Stimulated activated naive CD8-positive, alpha-beta T cell treated with anti-CD3 and anti-CD28 coated beads, Interleukin-15, amount 100 ng/mL, for 72 hours (primary cell): ENCODE measurements at regions not wholly inside any gene's neighbourhood (a gene's known extent, or its start where the extent isn't known, plus 50 kb on each side); places are given as distances from the start of the nearest gene placed in this dataset.
A peak's percentile ranks its signal among the peaks of the same experiment; 100 is the strongest.

ENCODE experiments used
- ATAC-seq: fragments of 150-1000 bp; cut with Tn5 transposase; 2 replicates; pipeline ENCODE4 v1.10.0; 2021; ENCODE audit warnings: mild to moderate bottlenecking, moderate library complexity
- DNase-seq, 2 donors: peaks; one replicate each; pipeline ENCODE4 v3.0.0; 2021 to 2022
- H3K27ac Mint-ChIP-seq, 2 donors: one replicate each; pipeline ENCODE4 v1.8.0; 2022; ENCODE audit warnings: mild to moderate bottlenecking in 2 of 2, mixed read lengths in 2 of 2, moderate library complexity in 2 of 2
- H3K27me3 Mint-ChIP-seq: one replicate; pipeline ENCODE4 v1.8.0; 2022; ENCODE audit warnings: mixed read lengths
- H3K4me1 Mint-ChIP-seq: one replicate; pipeline ENCODE4 v1.8.0; 2022; ENCODE audit warnings: mild to moderate bottlenecking, mixed read lengths
- H3K4me3 Mint-ChIP-seq, 2 donors: one replicate each; pipeline ENCODE4 v1.8.0; 2022; ENCODE audit warnings: mild to moderate bottlenecking in 2 of 2, mixed read lengths in 2 of 2, moderate library complexity in 1 of 2
- H3K9me3 Mint-ChIP-seq, 2 donors: one replicate each; pipeline ENCODE4 v1.8.0; 2022; ENCODE audit warnings: mixed read lengths in 2 of 2

DNA sequence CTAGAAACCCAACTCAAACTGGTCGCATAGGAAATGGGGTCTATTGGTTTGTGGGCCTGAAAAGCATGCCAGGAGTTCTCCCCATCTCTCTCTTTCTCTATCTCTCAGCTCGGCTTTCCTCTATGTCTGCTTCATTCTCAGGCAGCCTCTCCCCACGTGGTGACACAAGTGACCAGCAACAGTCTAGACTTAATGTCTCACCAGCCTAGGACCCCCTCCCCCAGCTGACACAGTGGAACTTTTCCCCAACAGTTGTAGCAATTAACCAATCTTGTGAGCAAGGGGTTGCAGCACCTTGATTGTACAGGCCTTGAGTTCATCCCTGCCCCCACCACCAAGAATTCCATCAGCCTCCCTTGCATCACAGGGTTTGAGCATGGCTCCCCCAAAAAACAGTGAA, 159.8 kb upstream of the KIT start:
- Mint-ChIP-seq H3K4me1 (no peaks in the 10 kb centered on the region), H3K27ac (no peak overlapping the region), H3K4me3 (no peak overlapping the region), H3K9me3 (peaks cover 0 to 4% of the 10 kb centered on the region in 2 donors), H3K27me3 (peaks cover 8% of the 10 kb centered on the region)
- no peak for DNase-seq
- ATAC-seq, result no peak

DNA sequence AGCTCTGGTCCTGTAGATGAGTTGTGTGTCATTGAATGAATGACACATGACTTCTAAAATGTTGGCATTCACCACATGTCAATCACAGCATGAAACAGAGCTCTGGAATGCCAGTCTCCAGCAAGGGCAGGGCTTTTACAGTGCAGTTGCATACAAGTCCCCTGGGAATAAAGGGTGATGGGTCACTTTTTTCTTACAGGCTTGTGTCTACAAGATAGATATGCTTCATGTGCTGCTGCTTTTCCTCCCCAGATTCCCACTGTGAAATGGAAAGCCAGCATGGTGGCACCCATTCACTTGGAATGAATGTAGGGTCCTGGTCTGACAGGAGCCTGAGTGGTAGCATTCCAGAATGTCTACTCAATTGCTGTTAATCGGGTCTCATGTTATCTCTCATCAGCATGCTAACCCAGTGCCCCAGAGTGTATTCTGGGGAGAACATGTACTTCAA, 159.1 kb upstream of the KIT start:
- Mint-ChIP-seq H3K27ac (no peak overlapping the region), H3K27me3 (peaks cover 8% of the 10 kb centered on the region), H3K4me1 (no peaks in the 10 kb centered on the region), H3K4me3 (no peak overlapping the region), H3K9me3 (peaks cover 0 to 4% of the 10 kb centered on the region in 2 donors)
- ATAC-seq (no peak), DNase-seq (no peak)

DNA sequence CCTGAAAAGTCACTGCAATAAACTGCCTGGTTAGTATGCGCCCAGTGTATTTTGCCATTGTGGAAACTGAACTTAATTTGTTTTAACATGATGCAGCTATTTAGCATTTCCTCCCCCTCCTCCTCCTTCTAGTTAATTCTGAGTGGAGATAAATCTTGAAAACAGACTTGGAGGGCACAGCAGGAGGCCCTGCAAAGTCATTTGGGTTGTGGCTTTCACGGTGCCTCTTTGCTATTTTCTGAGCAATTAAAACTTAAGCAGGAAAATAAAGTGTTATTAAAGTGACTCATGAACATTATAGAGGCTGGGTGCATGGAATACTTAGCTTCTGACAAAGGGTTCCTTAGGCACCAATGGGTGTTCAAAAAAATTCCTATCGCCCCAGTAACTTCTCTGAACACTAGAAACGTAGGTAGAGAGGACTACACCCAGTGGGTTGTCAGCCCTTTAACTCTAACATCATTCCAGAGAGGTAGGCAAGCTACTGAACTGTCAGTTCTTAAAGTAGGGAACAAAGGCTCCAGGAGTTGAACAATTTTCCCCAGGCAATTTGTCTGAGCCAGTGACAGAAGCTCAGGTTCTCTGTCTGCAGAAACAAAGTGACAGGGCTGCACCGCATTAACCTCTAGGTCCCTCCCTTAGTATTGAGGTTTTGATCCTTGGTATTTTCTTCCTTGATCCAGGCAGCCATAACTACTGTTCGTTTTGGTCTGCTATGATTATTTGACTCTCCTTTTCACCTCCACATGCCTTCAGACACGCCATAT, 158.3 kb upstream of the KIT start:
- peaks cover 0 to 4% of the 10 kb centered on the region in 2 donors for H3K9me3 Mint-ChIP-seq
- ATAC-seq (no peak), DNase-seq (no peak)
- H3K27ac Mint-ChIP-seq, result no peak overlapping the region
- H3K4me1 Mint-ChIP-seq, result no peaks in the 10 kb centered on the region
- H3K4me3 Mint-ChIP-seq, result no peak overlapping the region
- peaks cover 8% of the 10 kb centered on the region for H3K27me3 Mint-ChIP-seq

DNA sequence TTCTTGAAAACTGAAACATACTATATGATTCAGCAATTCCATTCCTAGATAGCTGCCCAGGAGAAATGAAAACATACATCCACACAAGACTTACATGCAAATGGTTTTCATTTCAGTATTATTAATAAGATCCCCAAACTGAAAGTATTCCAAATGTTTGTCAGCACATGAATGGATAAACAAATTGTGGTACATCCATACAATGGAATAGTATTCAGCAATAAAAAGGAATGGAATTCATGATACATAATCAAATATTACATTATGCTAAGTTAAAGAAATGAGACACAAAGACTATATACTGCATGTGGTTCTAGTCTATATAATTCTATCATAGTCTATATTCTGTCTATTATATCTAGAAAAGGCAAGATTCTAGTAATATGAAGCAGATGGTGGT, 152.4 kb upstream of the KIT start:
- no peak overlapping the region for H3K4me3 Mint-ChIP-seq

DNA sequence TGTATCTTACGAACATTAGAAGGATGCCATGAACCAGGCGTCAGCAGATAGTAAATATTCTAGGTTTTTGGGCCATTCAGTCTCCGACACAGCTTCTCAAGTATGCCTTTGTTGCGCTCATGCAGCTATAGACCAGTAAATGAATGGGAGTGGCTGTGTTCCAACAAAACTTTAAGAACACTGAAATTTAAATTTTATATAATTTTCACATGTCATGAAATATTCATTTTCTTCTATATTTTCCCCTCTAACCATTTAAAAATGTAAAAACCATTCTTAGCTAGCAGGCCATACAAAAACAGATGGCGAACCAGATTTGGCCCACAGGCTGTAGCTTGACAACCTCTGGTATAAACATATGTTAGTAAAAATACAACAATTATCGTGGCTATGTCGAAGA, 151.8 kb upstream of the KIT start:
- no peaks in the 10 kb centered on the region for H3K4me1 Mint-ChIP-seq
- peaks cover 0 to 4% of the 10 kb centered on the region in 2 donors for H3K9me3 Mint-ChIP-seq
- no peak overlapping the region for H3K27ac Mint-ChIP-seq
- DNase-seq (no peak), ATAC-seq (no peak)
- no peaks in the 10 kb centered on the region for H3K27me3 Mint-ChIP-seq
- no peak overlapping the region for H3K4me3 Mint-ChIP-seq

More for the DNA sequence above, 152.4 kb upstream of the KIT start:
- H3K9me3 Mint-ChIP-seq, result peaks cover 0 to 4% of the 10 kb centered on the region in 2 donors
- ATAC-seq, result no peak
- DNase-seq, result no peak
- no peak overlapping the region for H3K27ac Mint-ChIP-seq
- no peaks in the 10 kb centered on the region for H3K4me1 Mint-ChIP-seq
- H3K27me3 Mint-ChIP-seq, result no peaks in the 10 kb centered on the region

DNA sequence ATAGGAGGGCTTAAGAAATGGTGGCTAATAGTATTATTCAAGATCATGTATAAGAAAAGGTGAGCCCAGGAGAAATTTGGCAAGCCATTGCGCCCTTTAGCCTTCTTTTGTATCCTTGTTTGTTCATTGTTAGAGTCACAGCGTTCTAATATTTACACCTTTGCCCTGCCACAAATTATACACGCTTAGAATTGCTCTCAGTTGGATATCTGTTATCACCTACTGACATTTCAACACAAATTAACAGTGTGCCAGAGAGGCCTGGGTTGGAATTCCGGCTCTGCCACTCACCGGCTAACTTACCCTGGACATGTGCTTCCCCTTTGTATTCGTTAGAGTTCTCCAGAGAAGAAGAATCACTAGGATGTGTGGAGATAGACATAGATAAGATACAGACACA, 148.7 kb upstream of the KIT start:
- Mint-ChIP-seq H3K27ac (no peak overlapping the region), H3K9me3 (peaks cover 0 to 4% of the 10 kb centered on the region in 2 donors), H3K4me3 (no peak overlapping the region), H3K4me1 (no peaks in the 10 kb centered on the region), H3K27me3 (no peaks in the 10 kb centered on the region)
- ATAC-seq (no peak), DNase-seq (no peak)

DNA sequence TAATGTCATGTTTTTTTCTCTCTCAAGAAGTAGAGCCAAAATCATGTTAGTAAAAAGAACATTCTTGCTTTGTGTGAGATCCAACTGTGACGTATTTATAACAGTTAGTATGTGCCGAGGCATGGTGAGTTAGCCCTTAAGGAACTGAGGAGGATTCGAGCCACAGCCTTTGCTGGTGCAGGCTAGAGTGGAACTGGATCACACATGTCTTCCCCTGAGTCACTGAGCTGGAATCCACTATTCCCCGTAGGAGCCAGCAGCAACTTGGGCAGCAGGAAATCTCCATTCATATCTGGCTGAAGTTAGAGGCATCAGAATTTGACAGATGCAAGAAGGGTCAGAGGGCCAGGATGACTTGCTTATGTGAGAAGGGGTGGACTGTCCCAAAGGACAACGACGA, 144.6 kb upstream of the KIT start:
- no peak overlapping the region for H3K27ac Mint-ChIP-seq
- ATAC-seq, result no peak
- peaks cover 0 to 4% of the 10 kb centered on the region in 2 donors for H3K9me3 Mint-ChIP-seq
- no peaks in the 10 kb centered on the region for H3K27me3 Mint-ChIP-seq
- no peak for DNase-seq
- H3K4me1 Mint-ChIP-seq, result no peaks in the 10 kb centered on the region
- H3K4me3 Mint-ChIP-seq, result no peak overlapping the region

DNA sequence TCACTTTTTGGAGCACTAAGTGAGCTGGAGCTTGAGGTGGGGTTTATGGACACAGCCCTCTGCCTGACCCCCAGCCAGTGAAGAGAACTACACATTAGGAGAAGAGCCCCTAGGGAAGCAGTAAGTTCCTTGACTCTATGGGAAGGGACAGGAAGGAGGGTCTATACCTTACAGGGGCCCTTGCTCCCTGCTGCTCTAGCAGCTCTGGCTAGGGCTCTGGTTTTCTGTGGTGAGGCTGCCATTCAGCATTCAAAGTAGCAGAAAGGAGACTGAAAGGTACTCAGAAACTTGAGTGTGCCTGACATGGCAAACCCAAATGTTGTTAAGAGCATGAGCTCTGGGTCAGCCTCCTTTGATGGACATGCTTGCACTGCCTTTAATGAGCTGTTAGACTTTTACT, 144.0 kb upstream of the KIT start:
- H3K9me3 Mint-ChIP-seq, result peaks cover 0 to 4% of the 10 kb centered on the region in 2 donors
- no peak overlapping the region for H3K4me3 Mint-ChIP-seq

DNA sequence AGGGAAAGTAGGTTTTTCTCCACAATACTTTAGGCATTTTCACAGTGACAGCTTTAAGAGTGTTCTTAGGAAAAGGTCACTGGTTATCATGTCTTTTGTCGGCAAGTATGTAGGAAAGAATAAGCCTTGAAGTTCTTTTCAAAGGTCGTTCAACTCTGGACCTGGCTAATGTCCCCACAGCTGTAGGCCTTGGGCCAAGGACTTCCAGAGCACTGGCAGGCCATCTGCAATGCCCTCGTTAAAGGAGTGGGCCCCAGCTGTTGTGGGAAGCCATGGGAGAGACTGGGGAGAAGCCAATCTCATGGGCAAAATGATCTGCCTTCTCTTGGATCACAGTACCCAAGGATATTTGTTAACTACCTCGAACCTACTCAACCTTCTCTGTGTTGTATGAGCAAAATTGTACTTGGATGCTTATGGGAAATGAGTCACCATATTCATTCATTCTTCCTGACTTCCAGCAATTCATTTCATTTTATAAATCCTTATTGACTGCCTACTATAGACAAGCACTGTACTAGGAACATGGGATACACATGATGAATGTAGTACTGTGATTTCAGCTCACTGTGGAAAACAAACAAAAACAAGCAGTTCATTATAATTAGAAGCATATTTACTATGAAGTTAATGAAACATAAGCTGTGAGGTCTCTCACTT, 141.1 kb upstream of the KIT start:
- no peak overlapping the region for H3K4me3 Mint-ChIP-seq
- DNase-seq, result no peak
- no peaks in the 10 kb centered on the region for H3K27me3 Mint-ChIP-seq
- H3K4me1 Mint-ChIP-seq, result no peaks in the 10 kb centered on the region
- no peak overlapping the region for H3K27ac Mint-ChIP-seq
- ATAC-seq, result no peak
- H3K9me3 Mint-ChIP-seq, result peaks cover 0 to 4% of the 10 kb centered on the region in 2 donors

More for the DNA sequence above, 144.0 kb upstream of the KIT start:
- H3K27ac Mint-ChIP-seq, result no peak overlapping the region
- ATAC-seq (peak; percentile 26), DNase-seq (no peak)
- H3K27me3 Mint-ChIP-seq, result no peaks in the 10 kb centered on the region
- H3K4me1 Mint-ChIP-seq, result no peaks in the 10 kb centered on the region

DNA sequence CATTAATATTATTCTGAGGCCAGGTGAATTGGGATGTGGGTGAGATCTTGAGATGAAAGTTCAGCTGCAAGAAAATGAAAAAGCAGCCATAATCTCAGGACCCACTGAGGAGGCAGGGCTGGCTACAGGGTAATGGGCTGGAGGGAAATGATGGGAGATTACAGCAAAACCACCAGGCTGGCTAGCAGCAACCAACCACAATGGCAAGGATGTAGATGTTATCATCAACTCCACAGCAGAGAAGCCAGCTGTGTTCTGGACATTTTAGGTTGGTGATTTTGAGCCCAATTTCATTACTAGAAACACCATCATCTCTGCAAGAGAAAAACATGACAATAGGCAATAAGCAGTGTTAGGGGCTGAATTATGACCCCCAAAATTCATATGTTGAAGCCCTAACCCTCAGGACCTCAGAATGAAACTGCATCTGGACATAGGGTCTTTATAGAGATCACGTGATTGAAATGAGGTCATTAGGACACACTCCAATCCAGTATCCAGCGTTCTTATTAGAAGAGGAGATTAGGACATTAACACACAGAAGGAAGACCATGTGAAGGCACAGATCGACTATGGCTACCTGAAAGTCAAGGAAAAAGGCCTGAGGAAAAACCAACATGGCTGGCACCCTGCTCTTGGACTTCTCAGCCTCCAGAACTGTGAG, 139.8 kb upstream of the KIT start:
- Mint-ChIP-seq H3K27ac (no peak overlapping the region), H3K27me3 (peaks cover 4% of the 10 kb centered on the region), H3K4me3 (no peak overlapping the region), H3K9me3 (no peaks in the 10 kb centered on the region), H3K4me1 (no peaks in the 10 kb centered on the region)
- ATAC-seq, result no peak
- no peak for DNase-seq

DNA sequence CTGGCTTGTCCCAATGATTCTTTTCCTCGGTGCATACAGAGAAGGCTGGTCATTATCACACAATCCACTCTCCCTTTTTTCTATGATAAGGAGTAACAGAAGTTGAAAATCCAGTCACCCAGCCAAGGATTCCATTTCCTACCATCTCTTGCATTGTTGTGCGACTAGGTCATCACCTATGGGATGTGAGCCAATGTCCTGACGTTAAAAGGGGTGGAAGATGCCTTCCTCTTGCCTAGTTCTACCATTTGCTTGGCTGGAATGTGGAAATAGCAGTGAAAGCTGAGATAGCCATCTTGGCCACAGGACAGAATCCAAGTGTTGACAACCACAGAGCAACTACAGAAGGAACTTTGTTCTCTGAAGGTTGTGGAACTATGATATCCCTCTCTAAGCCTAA, 132.2 kb upstream of the KIT start:
- DNase-seq, result no peak
- ATAC-seq, result no peak
- H3K27me3 Mint-ChIP-seq, result peaks cover 7% of the 10 kb centered on the region
- no peaks in the 10 kb centered on the region for H3K9me3 Mint-ChIP-seq
- no peaks in the 10 kb centered on the region for H3K4me1 Mint-ChIP-seq
- H3K27ac Mint-ChIP-seq, result no peak overlapping the region
- no peak overlapping the region for H3K4me3 Mint-ChIP-seq

DNA sequence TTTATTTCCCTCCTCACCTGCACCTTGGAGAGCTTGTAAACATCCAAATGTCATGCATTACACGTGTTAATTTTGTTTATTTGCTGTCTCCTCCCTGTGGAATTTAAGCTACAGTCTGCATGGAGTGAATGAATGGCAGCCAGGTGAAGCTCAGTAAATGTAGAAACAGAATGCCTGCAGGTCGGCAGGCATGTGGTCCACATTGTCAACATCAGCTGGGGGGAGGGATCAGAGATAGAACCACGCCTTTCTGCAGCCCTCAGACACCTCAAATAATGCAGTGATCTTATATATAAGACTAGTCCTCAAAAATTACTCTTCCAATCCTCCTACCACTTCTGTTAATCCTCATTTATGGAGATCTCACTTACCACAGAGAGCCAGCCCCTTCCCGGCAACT, 131.2 kb upstream of the KIT start:
- peaks cover 7% of the 10 kb centered on the region for H3K27me3 Mint-ChIP-seq
- no peaks in the 10 kb centered on the region for H3K9me3 Mint-ChIP-seq
- DNase-seq (no peak), ATAC-seq (no peak)
- peak overlapping the region in 1 of 2 donors; percentile 20 for H3K27ac Mint-ChIP-seq
- no peak overlapping the region for H3K4me3 Mint-ChIP-seq
- H3K4me1 Mint-ChIP-seq, result no peaks in the 10 kb centered on the region

DNA sequence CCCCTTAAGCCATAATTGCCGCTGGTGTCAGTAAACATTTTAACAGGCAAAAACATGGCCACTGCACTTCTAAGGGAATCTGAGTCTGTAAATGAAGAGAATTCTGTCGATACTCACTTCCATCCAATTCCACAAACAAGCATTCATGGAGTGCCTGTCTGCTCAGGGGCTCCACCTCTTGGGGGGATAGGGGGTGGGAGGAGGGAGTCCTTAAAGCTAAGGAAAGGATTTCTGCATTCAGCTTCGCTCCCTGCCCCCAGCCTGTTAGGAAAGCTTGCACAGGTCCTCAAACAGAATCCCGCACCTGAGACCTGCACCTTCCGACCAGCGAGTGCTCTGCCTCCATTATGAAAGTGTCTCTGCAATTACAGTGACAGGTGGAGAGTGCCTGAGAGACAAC, 130.2 kb upstream of the KIT start:
- Mint-ChIP-seq H3K27ac (no peak overlapping the region), H3K9me3 (no peaks in the 10 kb centered on the region), H3K27me3 (peaks cover 7% of the 10 kb centered on the region), H3K4me3 (no peak overlapping the region), H3K4me1 (no peaks in the 10 kb centered on the region)
- DNase-seq (no peak), ATAC-seq (no peak)

DNA sequence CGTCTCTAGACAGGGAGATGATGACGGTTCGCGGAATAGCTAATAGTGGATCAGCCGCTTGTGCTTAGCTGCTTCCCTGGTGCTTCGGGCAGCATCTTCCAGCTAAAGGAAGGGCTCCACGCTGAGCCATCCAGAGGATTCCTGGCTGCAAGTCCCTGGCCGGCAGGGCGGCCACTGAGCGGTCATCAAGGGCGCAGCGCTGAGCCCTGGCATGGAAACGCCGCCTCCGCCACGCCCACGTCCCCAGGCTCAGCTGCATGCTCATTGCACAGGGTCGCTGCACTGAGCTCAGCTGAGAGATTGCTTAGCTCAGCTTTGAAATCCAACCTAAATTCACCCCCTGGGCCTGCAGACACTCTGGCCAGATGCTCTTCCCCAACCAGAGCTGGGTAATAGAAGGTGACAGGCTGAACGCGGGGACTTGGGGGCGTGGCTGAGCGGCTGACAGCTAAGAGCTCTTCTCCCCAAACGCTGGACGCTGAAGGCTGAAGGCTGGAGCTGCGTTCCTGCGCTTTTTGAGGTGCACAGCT, 118.2 kb upstream of the KIT start:
- ATAC-seq, result peak; percentile 39
- Mint-ChIP-seq H3K9me3 (no peaks in the 10 kb centered on the region), H3K4me3 (peak overlapping the region in 1 of 2 donors; percentile 34), H3K4me1 (peaks cover 9% of the 10 kb centered on the region), H3K27ac (no peak overlapping the region), H3K27me3 (peaks cover 35% of the 10 kb centered on the region)
- DNase-seq, result peak in 1 of 2 donors; percentile 1

DNA sequence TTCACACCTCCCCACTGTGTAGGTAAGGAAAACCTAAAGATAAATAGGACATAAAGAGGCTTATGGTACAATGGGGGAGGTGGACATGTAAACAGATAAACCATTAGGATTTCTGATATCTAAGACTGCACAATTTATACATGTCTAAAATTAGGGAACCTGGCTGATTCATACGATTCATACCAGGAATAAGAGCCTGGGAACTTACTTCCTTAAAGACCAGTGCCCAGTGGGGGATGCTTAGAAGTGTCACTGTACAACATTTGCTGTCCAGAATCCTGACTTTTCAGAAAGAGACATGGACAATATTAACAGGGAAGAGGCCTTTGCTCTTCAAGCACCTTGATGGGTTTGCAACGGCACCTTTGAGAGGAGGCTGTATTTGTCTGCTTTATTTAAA, 116.8 kb upstream of the KIT start:
- Mint-ChIP-seq H3K9me3 (no peaks in the 10 kb centered on the region), H3K4me1 (peaks cover 9% of the 10 kb centered on the region), H3K27ac (no peak overlapping the region), H3K4me3 (no peak overlapping the region), H3K27me3 (peaks cover 35% of the 10 kb centered on the region)
- no peak for DNase-seq
- no peak for ATAC-seq
